Esophagus (tissue), 2 donors: ENCODE measurements at regions not wholly inside any gene's neighbourhood (a gene's known extent, or its start where the extent isn't known, plus 50 kb on each side); places are given as distances from the start of the nearest gene placed in this dataset.

Experiments used
- H3K27ac ChIP-seq, 2 donors: one replicate each; pipeline ENCODE4 v1.5.1; 2013; ENCODE audit warnings: low read depth in 2 of 2, mild to moderate bottlenecking in 2 of 2, inconsistent platforms in 1 of 2, low read length in 1 of 2, moderate library complexity in 1 of 2
- H3K27me3 ChIP-seq, 2 donors: one replicate each; pipeline ENCODE4 v1.6.1; 2013; ENCODE audit warnings: low read length in 2 of 2, control low read depth in 1 of 2, mild to moderate bottlenecking in 1 of 2; ENCODE audit not compliant: insufficient read depth in 2 of 2, control insufficient read depth in 1 of 2
- H3K36me3 ChIP-seq, 2 donors: one replicate each; pipeline ENCODE4 v1.6.1; 2013; ENCODE audit warnings: low read length in 1 of 2; ENCODE audit not compliant: control insufficient read depth in 2 of 2, insufficient read depth in 2 of 2
- H3K4me1 ChIP-seq, 2 donors: one replicate each; pipeline ENCODE4 v1.6.1; 2013; ENCODE audit warnings: low read length in 1 of 2; ENCODE audit not compliant: control insufficient read depth in 2 of 2, insufficient read depth in 2 of 2
- H3K4me3 ChIP-seq, 2 donors: one replicate each; pipeline ENCODE4 v1.5.1; 2013; ENCODE audit warnings: low read length in 2 of 2, mild to moderate bottlenecking in 2 of 2, low read depth in 1 of 2, moderate library complexity in 1 of 2
- H3K9me3 ChIP-seq, 2 donors: one replicate each; pipeline ENCODE4 v1.6.1; 2013; ENCODE audit warnings: mild to moderate bottlenecking in 2 of 2, low read depth in 1 of 2, low read length in 1 of 2, moderate library complexity in 1 of 2; ENCODE audit not compliant: control insufficient read depth in 2 of 2, insufficient read depth in 1 of 2
- WGBS, 2 donors: extraction: QIAGEN DNeasy Blood & Tissue Kit; methylation state at CpG; one replicate each; pipeline ENCODE4 v1.1.7; 2013; 5-methylcytosine and 5-hydroxymethylcytosine counted together
- donor health status: healthy with polysubstance abuse.
- donor health status: Bipolar disorder and iron deficiency.

DNA sequence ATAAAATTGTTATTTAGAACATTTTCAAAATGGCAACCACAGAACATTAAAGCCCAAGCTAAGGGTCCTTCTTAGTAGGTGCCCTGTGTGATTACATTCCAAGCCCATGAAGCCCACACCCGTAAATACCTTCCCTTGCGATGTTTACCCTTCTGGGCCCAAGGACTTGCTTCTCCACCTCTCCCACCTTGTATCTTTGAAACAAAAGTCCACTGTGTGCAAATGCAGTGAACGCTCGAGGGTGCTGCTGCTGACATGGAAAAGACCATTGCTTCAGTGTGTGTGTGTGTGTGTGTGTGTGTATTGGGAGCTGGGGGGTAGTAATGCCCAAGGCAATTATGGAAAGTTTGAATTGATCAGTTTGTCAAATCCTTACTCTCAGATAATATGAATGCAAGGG is 298.1 kb downstream of the TGFB2 start:
- H3K4me1 ChIP-seq: peaks cover 0 to 5% of the 10 kb centered on the region in 2 donors
- no peaks in the 10 kb centered on the region for H3K9me3 ChIP-seq
- 89 to 97% methylated on average over 4 of the region's 4 CpGs for WGBS, 2 donors
- H3K27me3 ChIP-seq: no peaks in the 10 kb centered on the region
- no peaks in the 10 kb centered on the region for H3K36me3 ChIP-seq
- no peak overlapping the region for H3K27ac ChIP-seq
- H3K4me3 ChIP-seq: no peak overlapping the region

DNA sequence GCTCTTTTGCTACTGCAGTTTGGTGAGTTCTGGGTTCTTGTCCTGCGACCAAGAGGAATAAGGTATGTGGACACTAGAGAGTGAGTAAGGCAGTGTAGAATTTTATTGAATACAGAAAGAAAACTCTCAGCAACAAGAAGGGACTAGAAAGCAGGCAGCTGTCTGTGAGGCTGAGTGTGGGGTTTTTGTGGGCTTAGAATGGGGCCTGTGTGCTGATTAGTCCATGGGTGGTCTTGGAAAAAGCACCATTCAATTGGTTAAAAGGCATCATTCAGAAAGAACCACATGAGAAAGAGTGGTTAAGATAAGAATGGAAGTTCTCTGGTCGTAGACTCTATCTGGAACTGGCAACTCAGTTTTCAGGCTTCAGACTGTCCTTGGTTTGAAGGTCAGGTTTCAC is 298.8 kb downstream of the TGFB2 start:
- H3K4me1 ChIP-seq: peaks cover 0 to 5% of the 10 kb centered on the region in 2 donors
- no peak overlapping the region for H3K4me3 ChIP-seq
- no peak overlapping the region for H3K27ac ChIP-seq
- H3K9me3 ChIP-seq: no peaks in the 10 kb centered on the region
- no peaks in the 10 kb centered on the region for H3K36me3 ChIP-seq
- H3K27me3 ChIP-seq: no peaks in the 10 kb centered on the region
- WGBS, 2 donors: 79 to 88% methylated on average over 2 of the region's 2 CpGs

DNA sequence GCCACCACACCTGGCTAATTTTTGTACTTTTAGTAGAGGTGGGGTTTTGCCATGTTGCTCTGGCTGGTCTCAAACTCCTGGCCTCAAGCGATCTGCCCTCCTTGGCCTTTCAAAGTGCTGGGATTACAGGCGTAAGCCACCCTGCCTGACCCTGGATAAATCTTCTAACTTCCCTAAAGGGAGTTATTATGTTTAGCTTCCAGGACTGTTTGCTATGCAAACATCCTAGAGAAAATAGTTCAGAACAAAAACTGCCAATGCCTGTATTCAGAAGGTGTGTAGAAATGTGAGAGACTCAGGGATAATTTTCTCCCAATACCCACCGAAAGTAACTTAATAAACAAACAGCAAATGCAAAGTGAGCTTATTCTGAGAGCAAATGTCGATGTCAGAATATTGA is 301.2 kb downstream of the TGFB2 start:
- Histone ChIP-seq H3K36me3 (no peaks in the 10 kb centered on the region), H3K27me3 (no peaks in the 10 kb centered on the region), H3K27ac (no peak overlapping the region), H3K4me1 (peaks cover 0 to 5% of the 10 kb centered on the region in 2 donors), H3K9me3 (no peaks in the 10 kb centered on the region), H3K4me3 (no peak overlapping the region)
- 57 to 80% methylated on average over 4 of the region's 4 CpGs for WGBS, 2 donors

DNA sequence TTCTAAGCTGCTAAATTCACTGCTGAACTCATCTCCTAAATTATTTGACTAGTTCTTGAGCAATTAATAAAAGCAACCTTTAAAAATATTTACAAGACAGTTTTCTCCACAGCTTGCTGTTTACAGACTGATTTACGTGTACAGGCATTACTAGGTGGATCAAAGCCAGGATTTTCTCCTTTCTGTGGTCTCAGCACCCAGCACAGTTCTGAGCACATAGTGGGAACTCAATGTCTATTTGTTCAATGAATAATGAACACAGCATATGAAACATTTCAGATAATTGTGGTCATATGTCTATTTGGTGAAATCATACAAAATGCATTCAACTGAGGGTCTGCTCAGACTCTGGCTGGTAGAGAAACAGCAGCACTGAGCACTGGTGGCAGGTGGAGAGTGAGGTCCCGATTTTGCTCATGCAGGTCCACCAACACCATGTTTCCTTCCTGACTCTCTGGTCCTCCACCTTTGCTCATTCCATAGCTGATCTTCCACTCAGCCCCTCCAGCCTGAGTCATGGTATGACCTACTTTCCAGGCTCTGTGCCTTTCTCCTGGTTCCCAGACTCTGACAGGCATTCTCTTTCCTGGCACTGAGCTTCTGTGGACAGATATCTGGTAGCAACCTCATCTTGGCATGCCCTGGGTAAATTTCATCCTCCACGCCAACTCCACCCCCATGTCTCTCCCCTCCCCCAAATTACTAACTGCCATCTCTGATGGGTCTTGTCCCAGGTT is 311.3 kb downstream of the TGFB2 start:
- no peak overlapping the region for H3K4me3 ChIP-seq
- 76 to 79% methylated on average over 3 of the region's 3 CpGs for WGBS, 2 donors
- H3K27me3 ChIP-seq: no peaks in the 10 kb centered on the region
- H3K27ac ChIP-seq: no peak overlapping the region
- no peaks in the 10 kb centered on the region for H3K9me3 ChIP-seq
- H3K36me3 ChIP-seq: no peaks in the 10 kb centered on the region
- H3K4me1 ChIP-seq: peaks cover 0 to 4% of the 10 kb centered on the region in 2 donors

DNA sequence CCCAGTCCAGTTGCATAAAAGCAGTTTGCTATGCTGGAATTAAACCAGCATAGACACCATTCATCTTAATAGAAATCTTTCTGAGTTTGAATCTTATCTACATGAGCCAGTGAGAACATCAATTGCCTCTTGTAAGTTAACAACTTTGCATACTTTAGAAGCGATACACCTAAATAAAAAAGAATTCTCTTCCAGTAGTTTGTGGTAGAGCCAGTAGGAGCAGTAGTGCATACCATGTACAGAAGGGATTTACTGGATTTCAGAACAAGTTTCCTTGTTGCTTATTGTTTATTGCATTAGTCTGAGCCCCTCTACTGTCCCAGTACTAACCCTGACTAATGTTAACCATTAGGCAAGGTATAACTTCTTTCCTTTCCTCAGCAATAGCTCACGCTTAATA is 313.1 kb downstream of the TGFB2 start:
- Histone ChIP-seq H3K9me3 (no peaks in the 10 kb centered on the region), H3K27me3 (no peaks in the 10 kb centered on the region), H3K36me3 (no peaks in the 10 kb centered on the region), H3K27ac (no peak overlapping the region), H3K4me3 (no peak overlapping the region), H3K4me1 (peaks cover 0 to 4% of the 10 kb centered on the region in 2 donors)
- WGBS, 2 donors: 83 to 89% methylated on average over 2 of the region's 2 CpGs

DNA sequence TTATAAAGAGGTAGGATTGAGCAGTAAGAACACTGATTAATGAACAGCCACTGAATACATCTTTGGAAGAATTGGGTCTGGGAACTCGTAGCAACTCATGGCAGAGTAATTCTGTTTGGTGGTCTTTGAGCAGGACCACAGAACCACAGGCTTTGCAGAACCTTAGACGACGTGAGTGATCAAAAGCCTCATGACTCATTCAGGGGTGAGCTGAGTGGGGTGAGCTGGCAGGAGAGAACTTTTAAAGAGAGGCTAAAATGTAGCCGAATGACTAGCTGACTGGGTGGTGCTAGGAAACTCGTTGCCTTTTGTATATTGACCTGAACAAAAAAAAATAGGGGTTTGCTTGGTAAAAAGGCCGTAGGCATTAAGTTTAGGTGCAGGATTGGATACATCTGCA is 313.8 kb downstream of the TGFB2 start:
- H3K9me3 ChIP-seq: no peaks in the 10 kb centered on the region
- no peaks in the 10 kb centered on the region for H3K27me3 ChIP-seq
- H3K4me3 ChIP-seq: no peak overlapping the region
- H3K27ac ChIP-seq: no peak overlapping the region
- peaks cover 0 to 4% of the 10 kb centered on the region in 2 donors for H3K4me1 ChIP-seq
- H3K36me3 ChIP-seq: no peaks in the 10 kb centered on the region
- WGBS, 2 donors: 52 to 67% methylated on average over 6 of the region's 6 CpGs

DNA sequence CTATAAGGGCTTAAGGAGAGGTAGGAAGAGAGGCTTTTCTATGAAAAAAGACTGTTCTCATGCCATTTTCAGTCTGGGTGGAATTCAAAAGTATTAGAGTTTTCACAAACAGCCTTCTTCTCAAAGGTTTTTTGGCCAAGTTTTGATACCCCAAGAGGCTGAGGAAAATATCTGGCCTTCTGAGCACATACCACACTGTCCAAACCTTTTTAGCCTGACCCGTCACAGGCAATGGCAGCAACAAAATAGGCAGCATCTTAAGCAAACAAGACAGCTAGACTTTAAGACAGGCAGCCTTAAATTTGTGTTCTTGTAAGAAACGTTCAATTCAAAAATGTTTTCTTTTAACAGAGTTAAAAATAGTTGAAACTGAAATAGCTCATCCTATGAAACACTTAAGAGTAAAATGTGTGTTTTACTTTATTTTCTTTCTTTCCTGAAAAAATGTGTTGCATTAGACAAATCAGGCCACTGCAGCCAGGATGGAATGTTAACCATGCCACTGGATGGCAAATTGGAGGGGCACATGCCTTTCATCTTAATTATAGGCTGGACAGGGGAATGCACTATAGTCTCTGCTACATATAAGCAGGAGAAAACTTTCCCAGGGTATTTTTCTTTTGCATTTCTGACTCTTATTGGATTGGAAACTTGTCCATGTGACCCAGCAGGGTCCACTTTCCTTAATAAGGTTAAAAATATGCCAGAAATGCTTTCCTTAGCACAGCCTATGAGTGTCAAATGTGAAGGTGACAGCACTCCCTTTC is 315.0 kb downstream of the TGFB2 start:
- no peaks in the 10 kb centered on the region for H3K27me3 ChIP-seq
- no peak overlapping the region for H3K4me3 ChIP-seq
- H3K9me3 ChIP-seq: no peaks in the 10 kb centered on the region
- no peak overlapping the region for H3K27ac ChIP-seq
- no peaks in the 10 kb centered on the region for H3K36me3 ChIP-seq
- peaks cover 0 to 4% of the 10 kb centered on the region in 2 donors for H3K4me1 ChIP-seq
- WGBS, 2 donors: 58 to 68% methylated on average over 2 of the region's 2 CpGs

DNA sequence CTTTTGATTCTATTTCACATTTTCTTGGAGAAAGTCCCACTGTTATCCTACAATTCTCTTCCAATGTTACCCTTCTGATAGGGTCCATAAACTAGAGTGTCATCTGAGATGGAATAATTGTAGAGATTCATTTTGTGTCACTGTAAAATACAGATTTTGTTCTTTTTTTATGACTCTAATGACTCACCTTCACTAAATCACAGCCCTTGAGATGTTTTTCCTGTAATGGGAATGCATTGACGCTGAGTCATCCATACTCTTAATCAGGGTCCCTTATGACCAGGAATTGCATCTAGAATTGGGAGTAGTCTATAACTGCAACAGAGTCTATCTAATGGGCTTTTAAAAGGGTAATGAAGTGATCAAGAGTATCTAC is 315.5 kb downstream of the TGFB2 start:
- 60 to 73% methylated on average over 1 of the region's 1 CpG for WGBS, 2 donors
- Histone ChIP-seq H3K27ac (no peak overlapping the region), H3K36me3 (no peaks in the 10 kb centered on the region), H3K4me3 (no peak overlapping the region), H3K9me3 (no peaks in the 10 kb centered on the region), H3K4me1 (peaks cover 0 to 4% of the 10 kb centered on the region in 2 donors), H3K27me3 (no peaks in the 10 kb centered on the region)

DNA sequence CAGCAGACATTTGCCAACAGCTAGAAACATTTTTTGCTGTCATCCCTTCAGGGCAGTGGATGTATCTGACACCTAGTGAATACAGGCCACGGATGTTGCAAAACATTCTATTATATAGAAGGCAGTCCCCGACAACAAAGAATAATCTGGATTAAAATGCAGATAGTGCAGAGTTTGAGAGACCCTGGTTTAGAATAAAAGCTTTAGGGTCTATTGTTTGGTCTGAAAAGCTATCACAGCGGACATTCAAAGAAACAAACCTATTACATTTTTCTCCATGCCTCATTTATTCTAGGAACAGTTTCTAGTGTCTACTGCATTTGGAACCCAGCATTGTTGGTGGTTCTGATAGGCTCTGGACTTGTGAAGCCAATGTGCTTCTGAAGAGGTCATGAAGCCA is 316.3 kb downstream of the TGFB2 start:
- Histone ChIP-seq H3K36me3 (no peaks in the 10 kb centered on the region), H3K27ac (no peak overlapping the region), H3K27me3 (no peaks in the 10 kb centered on the region), H3K9me3 (no peaks in the 10 kb centered on the region), H3K4me1 (peaks cover 0 to 4% of the 10 kb centered on the region in 2 donors), H3K4me3 (no peak overlapping the region)
- 74 to 76% methylated on average over 3 of the region's 3 CpGs for WGBS, 2 donors
